Middle frontal gyrus (tissue), 1 donor: ENCODE measurements at regions not wholly inside any gene's neighbourhood (a gene's known extent, or its start where the extent isn't known, plus 50 kb on each side); places are given as distances from the start of the nearest gene placed in this dataset.

Experiments used
- DNase-seq: peaks from one replicate; pipeline ENCODE4 v3.0.0-alpha.2; 2015; ENCODE audit warnings: low spot score; ENCODE audit errors: extremely low spot score

DNA sequence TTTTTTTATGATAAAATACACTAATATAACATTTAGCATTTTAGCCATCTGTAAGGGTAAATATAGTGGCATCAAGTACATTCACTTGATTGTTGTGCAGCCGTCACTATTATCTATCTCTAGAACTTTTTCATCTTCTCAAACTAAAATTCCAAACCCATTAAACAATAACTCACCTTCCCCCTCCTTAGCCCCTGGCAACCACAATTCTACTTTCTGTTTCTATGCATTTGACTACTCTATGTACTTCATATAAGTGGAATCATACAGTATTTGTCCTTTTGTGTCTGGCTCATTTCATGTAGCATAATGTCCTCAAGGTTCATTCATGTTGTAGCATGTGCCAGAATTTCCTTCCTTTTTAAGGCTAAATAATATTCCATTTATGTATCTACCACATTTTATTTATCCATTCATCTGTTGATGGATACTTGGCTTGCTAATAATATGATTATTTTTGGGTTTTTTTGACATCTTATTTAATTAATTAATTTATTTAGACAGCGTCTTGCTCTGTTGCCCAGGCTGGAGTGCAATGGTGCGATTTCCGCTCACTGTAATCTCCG lies 69.6 kb upstream of the MACF1 start:
- DNase-seq: no peak

DNA sequence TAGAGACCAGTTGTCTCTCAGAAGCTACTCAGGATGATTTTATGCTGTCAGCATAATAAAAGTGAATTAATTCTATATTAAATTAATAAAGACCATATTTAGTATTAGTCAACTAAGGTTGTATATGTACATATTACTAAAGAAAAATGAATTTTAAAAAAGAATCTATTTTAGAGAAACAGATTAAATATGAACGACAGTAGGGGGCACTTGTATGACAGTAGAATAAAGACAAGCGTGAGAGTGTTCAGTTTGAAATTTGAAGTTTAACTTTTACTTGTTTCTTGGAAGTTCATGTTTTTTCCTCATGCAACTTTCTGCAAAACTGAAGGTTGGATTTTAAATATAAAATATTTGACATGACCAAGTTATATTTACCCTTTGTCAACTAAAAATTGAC lies 67.9 kb upstream of the MACF1 start:
- DNase-seq: no peak

- DNase-seq: no peak
These were observed 64.7 kb upstream of the MACF1 start for GRCh38 chr1:39139723-39140360.

DNA sequence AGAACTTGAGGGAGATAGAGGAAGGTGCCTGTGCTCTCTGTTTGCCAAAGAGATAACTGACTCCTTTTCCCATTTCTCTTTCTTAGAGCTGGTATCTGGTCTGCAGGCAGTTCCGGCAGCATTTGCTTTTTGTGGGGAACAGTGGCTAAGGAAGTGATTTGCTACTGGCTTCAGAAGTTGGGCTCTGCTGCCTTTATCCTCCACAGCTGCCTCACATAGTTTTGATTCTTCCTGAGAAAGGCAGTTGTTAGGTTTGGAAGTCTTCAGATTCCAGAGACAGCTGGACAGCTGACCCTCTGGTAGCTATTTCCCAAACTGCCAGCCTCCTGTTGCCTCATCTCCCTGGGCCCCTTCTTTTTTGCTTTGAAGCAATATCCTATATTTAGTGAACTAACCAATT lies 62.6 kb upstream of the MACF1 start:
- no peak for DNase-seq

DNA sequence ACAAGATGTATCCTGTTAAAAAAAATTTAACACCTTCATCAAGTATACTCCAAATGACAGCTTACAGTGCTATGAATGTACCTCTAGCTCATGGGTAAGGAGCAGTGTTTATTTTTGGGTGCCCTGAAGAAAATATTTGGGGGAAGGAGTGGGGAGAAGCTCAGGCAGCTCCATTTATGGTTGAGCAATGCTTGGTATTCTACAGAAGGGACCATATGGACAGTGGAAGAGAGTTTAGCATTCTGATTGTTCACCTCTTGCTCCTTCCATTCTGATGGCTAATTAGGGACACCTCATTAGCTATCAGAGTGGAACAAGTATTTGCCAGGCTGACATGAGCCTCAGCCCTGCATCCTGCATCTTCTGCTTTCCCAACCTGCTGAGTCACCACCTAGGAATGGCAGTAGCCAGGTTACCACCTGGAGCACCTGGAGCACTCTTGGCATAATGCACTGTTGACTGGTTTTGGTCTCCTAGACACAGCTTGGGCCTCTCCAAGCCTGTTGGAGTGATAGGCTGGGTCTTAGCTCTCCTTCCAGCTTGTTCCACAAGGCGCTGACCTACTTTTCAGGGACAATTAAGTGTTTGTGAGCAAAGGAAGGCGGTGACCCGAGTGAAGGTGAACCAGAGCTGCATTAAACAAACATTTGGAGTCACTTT lies 62.0 kb upstream of the MACF1 start:
- DNase-seq: no peak

GRCh38 chr1:39144924-39145323 lies 59.6 kb upstream of the MACF1 start:
- DNase-seq: no peak

GRCh38 chr1:39145331-39145965 lies 59.0 kb upstream of the MACF1 start:
- no peak for DNase-seq

- DNase-seq: no peak
These were observed 57.8 kb upstream of the MACF1 start for GRCh38 chr1:39146681-39147080.

- no peak for DNase-seq
These were observed 57.1 kb upstream of the MACF1 start for GRCh38 chr1:39147099-39148025.

GRCh38 chr1:39148942-39149341 lies 55.6 kb upstream of the MACF1 start:
- no peak for DNase-seq

DNA sequence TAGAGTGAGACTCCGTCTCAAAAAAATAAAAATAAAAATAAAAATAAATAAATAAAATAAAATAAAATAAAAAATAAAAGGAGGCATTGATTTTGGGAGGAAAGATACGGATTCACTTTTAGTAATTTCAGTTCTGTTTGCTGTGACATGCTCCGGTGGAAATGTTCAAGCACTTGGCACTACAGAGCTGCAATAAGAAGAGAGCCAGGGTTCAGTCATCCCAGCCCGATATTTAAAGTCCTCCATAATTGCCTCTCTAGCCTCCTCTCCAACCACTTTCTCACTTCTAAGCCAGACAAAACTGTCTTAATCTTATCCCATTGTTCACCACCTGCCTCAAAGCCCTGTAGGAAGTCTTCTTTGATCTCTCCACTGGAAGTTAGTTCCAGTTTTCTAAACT lies 55.0 kb upstream of the MACF1 start:
- no peak for DNase-seq

GRCh38 chr1:39150779-39151178 lies 53.7 kb upstream of the MACF1 start:
- no peak for DNase-seq

DNA sequence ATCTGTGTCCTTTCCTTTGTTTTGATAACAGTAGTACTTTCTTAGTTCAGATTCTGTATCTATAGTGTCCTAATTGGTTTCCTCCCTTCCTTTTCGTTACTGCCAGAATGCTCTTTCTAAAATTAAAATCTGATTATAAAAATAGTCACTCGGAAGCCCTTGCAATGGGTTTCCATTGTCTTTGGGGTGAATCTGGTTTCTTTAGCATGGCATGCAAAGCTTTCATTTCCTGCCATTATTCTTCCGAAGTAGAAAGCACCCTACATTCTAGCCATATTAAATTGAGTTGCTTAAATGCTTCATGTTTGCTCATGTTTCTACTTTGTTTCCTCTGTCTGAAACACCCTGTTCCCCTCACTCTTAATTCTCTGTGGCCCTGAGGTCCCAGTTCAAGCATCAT lies 53.2 kb upstream of the MACF1 start:
- no peak for DNase-seq

GRCh38 chr1:39152923-39153322 lies 51.6 kb upstream of the MACF1 start:
- no peak for DNase-seq

GRCh38 chr1:39153684-39154083 lies 50.8 kb upstream of the MACF1 start:
- no peak for DNase-seq

DNA sequence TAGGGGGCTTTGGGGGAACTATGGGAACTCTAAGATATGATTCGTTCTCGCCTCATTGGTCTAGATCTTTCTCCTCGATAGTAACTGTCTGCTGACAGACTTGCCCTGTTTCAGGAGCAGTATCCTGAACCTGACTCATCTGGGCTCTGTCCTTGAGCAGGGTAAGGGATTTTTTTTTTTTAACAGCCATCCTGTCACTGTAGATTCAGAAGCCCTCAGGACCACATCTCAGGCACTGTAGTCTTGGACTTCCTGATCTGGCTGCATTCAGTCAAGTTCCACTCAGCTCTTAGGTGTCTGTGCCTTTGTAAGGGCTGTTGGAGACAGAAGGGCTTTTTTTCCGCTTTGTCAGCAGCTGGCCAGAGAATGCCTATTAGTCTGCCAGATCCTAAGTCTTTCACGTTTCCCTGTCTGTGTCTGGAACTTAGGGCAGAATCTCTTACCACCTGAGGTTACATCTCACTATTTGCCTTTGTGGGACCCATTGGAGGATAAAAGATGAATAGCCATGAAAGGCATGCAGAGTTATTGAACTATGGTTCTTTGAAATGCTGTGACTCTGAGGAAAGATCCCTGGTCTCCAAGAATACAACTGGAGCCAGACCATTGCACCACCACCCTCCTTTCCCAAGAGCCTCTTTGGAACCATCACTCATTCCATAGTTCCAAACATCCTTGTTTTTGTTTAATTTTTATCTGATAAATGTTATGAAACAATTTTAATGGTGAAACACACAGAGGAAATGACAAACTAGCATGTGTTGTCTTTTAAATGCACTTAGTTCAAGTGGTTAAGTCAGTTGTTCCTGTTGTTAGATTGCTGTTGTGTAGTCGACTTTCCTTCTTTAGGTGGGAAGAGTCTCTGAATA lies 49.7 kb upstream of the MACF1 start:
- no peak for DNase-seq
